ENCODE measurements at regions not wholly inside any gene's neighbourhood (a gene's known extent, or its start where the extent isn't known, plus 50 kb on each side); places are given as distances from the start of the nearest gene placed in this dataset.

- H3K9me2 ChIP-seq (ENCODE audit: insufficient read depth) = no peaks in the 10 kb centered on the region
- H3K4me2 ChIP-seq (ENCODE audit: unreplicated experiment) = no peak overlapping the region
- no peaks in the 10 kb centered on the region for H3K27me3 ChIP-seq (replicated peaks; ENCODE audit: insufficient read depth)
- H2AFZ ChIP-seq = no peak overlapping the region
- H3K79me2 ChIP-seq (ENCODE audit: insufficient read depth) = no peaks in the 10 kb centered on the region
- no peaks in the 10 kb centered on the region for H3K36me3 ChIP-seq (ENCODE audit: low read depth)
- H3K9ac ChIP-seq = no peak overlapping the region
- peaks cover 10% of the 10 kb centered on the region for H3K4me1 ChIP-seq (ENCODE audit: insufficient read depth)
- in situ Hi-C loops (cut with MboI) = no loop called here
- H3K4me3 ChIP-seq = no peak overlapping the region
- no peak for TF ChIP-seq EZH2 (IDR thresholded peaks at IDR 0.05; ENCODE audit: insufficient read depth, poor library complexity, severe bottlenecking)
- TF ChIP-seq EZH2phosphoT487 (IDR thresholded peaks at IDR 0.05; ENCODE audit: insufficient read depth, low read depth) = no peak
- WGBS, 2 experiments (ENCODE audit: low coverage in 1 of 2, low lambda C conversion rate in 2 of 2, missing lambda C conversion rate in 2 of 2) = 89 to 92% methylated on average over 1 of the region's 1 CpG
- H4K20me1 ChIP-seq (ENCODE audit: insufficient read depth) = no peaks in the 10 kb centered on the region
- no peaks in the 10 kb centered on the region for H3K9me3 ChIP-seq (ENCODE audit: low read depth)
- DNase-seq = no peak
- H3F3A ChIP-seq (ENCODE audit: insufficient read depth) = no peaks in the 10 kb centered on the region
- H3K27ac ChIP-seq = no peak overlapping the region
These were observed 52.8 kb upstream of the TBC1D5 start for GRCh38 chr3:17795280-17795679.

- H3K4me3 ChIP-seq = no peak overlapping the region
- no peaks in the 10 kb centered on the region for H3K27me3 ChIP-seq (replicated peaks; ENCODE audit: insufficient read depth)
- 73 to 82% methylated on average over 4 of the region's 4 CpGs for WGBS, 2 experiments (ENCODE audit: low coverage in 1 of 2, low lambda C conversion rate in 2 of 2, missing lambda C conversion rate in 2 of 2)
- no peak overlapping the region for H3K4me2 ChIP-seq (ENCODE audit: unreplicated experiment)
- no peak overlapping the region for H2AFZ ChIP-seq
- H4K20me1 ChIP-seq (ENCODE audit: insufficient read depth) = no peaks in the 10 kb centered on the region
- H3K27ac ChIP-seq = no peak overlapping the region
- 0 out of 2 replicates have a peak, but pooled peaks cover 7% of the 10 kb centered on the region for H3K4me1 ChIP-seq (ENCODE audit: insufficient read depth)
- H3K36me3 ChIP-seq (ENCODE audit: low read depth) = no peaks in the 10 kb centered on the region
- H3K9ac ChIP-seq = no peak overlapping the region
- in situ Hi-C loops (cut with MboI) = no loop called here
- no peaks in the 10 kb centered on the region for H3F3A ChIP-seq (ENCODE audit: insufficient read depth)
- no peaks in the 10 kb centered on the region for H3K9me2 ChIP-seq (ENCODE audit: insufficient read depth)
- no peaks in the 10 kb centered on the region for H3K79me2 ChIP-seq (ENCODE audit: insufficient read depth)
- TF ChIP-seq EZH2phosphoT487 (IDR thresholded peaks at IDR 0.05; ENCODE audit: insufficient read depth, low read depth) (no peak), EZH2 (IDR thresholded peaks at IDR 0.05; ENCODE audit: insufficient read depth, poor library complexity, severe bottlenecking) (no peak)
- no peak for DNase-seq
- H3K9me3 ChIP-seq (ENCODE audit: low read depth) = no peaks in the 10 kb centered on the region
These were observed 51.2 kb upstream of the TBC1D5 start for GRCh38 chr3:17793542-17794195.
